ENCODE measurements at regions not wholly inside any gene's neighbourhood (a gene's known extent, or its start where the extent isn't known, plus 50 kb on each side); places are given as distances from the start of the nearest gene placed in this dataset.
"Not testable (repeated sequence)": the region's sequence is repeated elsewhere in the genome, so short reads cannot be mapped to it uniquely, and the experiment has no call there.

GRCh38 chr15:89007527-89007926 is 80.7 kb upstream of the ABHD2 start:
- not testable (repeated sequence) for TF ChIP-seq SUZ12 (IDR thresholded peaks at IDR 0.05); ARNT (IDR thresholded peaks at IDR 0.05); SP1 (IDR thresholded peaks at IDR 0.05); LEF1 (IDR thresholded peaks at IDR 0.05; ENCODE audit: borderline replicate concordance); ZNF384 (IDR thresholded peaks at IDR 0.05)
